ENCODE measurements at regions not wholly inside any gene's neighbourhood (a gene's known extent, or its start where the extent isn't known, plus 50 kb on each side); places are given as distances from the start of the nearest gene placed in this dataset.

- H3K9me3 ChIP-seq (ENCODE audit: low read depth) = no peaks in the 10 kb centered on the region
- H3K36me3 ChIP-seq = no peaks in the 10 kb centered on the region
- TF ChIP-seq, protein P1, sequence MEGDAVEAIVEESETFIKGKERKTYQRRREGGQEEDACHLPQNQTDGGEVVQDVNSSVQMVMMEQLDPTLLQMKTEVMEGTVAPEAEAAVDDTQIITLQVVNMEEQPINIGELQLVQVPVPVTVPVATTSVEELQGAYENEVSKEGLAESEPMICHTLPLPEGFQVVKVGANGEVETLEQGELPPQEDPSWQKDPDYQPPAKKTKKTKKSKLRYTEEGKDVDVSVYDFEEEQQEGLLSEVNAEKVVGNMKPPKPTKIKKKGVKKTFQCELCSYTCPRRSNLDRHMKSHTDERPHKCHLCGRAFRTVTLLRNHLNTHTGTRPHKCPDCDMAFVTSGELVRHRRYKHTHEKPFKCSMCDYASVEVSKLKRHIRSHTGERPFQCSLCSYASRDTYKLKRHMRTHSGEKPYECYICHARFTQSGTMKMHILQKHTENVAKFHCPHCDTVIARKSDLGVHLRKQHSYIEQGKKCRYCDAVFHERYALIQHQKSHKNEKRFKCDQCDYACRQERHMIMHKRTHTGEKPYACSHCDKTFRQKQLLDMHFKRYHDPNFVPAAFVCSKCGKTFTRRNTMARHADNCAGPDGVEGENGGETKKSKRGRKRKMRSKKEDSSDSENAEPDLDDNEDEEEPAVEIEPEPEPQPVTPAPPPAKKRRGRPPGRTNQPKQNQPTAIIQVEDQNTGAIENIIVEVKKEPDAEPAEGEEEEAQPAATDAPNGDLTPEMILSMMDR (IDR thresholded peaks at IDR 0.05; ENCODE audit: low read depth, low read length) = no peak
- H3K27me3 ChIP-seq = no peaks in the 10 kb centered on the region
- no peak overlapping the region for H3K4me3 ChIP-seq
- H3K4me1 ChIP-seq (ENCODE audit: low read depth) = peaks cover 11% of the 10 kb centered on the region
- no peak for DNase-seq (ENCODE audit: low read depth in 1 of 2, low spot score in 1 of 2)
- H3K27ac ChIP-seq = no peak overlapping the region
Observed at GRCh38 chr2:226063704-226064440, 664.4 kb downstream of the NYAP2 start.

DNA sequence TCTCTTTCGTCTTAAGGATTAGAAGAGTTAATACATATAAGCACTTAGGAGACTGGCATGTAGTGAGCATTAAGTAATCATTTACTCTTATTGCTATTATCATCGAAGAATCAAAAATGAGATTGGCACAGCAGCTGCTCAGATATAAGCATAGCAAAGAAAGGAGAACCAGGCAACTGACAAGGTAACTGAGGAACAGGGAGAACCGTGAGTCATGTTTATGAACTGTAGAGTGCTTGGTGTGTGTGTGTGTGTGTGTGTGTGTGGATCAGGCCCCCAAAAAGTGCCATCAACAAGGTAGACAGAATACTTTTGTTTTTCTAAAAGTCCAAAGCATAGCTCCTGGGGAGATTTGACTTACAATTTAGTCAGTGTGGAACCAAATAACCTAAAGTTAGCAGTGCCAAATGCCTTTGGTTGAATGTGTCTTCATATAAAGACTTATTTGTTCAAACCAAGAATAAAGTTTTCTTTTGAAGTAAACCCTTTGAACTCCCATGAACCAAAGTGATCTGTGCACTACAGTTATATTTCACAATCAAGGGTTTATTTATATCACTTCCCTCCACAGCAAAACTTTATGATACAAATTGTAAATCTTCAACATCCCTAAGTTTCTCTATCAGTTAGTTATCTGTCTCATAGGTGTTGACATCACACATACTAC, 660.6 kb downstream of the NYAP2 start:
- TF ChIP-seq, protein P1 (IDR thresholded peaks at IDR 0.05; ENCODE audit: low read depth, low read length) = no peak

GRCh38 chr2:226057914-226058313, 658.4 kb downstream of the NYAP2 start:
- DNase-seq (ENCODE audit: low read depth in 1 of 2, low spot score in 1 of 2) = no peak
- Histone ChIP-seq H3K27me3 (no peaks in the 10 kb centered on the region), H3K4me3 (no peak overlapping the region), H3K4me1 (ENCODE audit: low read depth) (peaks cover 5% of the 10 kb centered on the region), H3K9me3 (ENCODE audit: low read depth) (no peaks in the 10 kb centered on the region), H3K27ac (no peak overlapping the region), H3K36me3 (no peaks in the 10 kb centered on the region)
- TF ChIP-seq, protein P1 (IDR thresholded peaks at IDR 0.05; ENCODE audit: low read depth, low read length) = no peak

More for the DNA sequence above, 660.6 kb downstream of the NYAP2 start:
- no peak for DNase-seq (ENCODE audit: low read depth in 1 of 2, low spot score in 1 of 2)
- no peak overlapping the region for H3K27ac ChIP-seq
- no peaks in the 10 kb centered on the region for H3K36me3 ChIP-seq
- H3K4me3 ChIP-seq = no peak overlapping the region
- no peaks in the 10 kb centered on the region for H3K27me3 ChIP-seq
- H3K4me1 ChIP-seq (ENCODE audit: low read depth) = peaks cover 5% of the 10 kb centered on the region
- H3K9me3 ChIP-seq (ENCODE audit: low read depth) = no peaks in the 10 kb centered on the region

DNA sequence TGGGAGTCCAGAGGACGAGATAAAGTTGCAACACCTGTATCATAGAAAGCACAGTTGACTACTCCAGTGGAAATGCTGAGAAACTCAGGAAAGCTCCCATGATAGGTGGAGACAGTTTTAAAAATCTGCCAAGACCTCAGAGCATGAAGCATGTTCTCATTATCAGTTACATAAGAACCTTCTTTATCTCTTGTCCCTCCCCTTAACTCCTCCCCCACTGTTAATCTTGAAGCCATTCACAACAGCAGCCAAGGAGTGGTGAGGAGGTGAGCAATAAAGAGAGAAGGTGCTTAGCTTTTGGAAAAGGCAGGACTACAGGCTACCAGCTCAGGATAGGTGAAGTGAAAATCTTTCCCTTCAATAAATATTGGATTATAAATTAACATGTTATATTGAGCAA, 657.9 kb downstream of the NYAP2 start:
- TF ChIP-seq, protein P1 (IDR thresholded peaks at IDR 0.05; ENCODE audit: low read depth, low read length) = no peak
- Histone ChIP-seq H3K27ac (no peak overlapping the region), H3K36me3 (no peaks in the 10 kb centered on the region), H3K9me3 (ENCODE audit: low read depth) (no peaks in the 10 kb centered on the region), H3K4me3 (no peak overlapping the region), H3K27me3 (no peaks in the 10 kb centered on the region), H3K4me1 (ENCODE audit: low read depth) (peaks cover 7% of the 10 kb centered on the region)
- DNase-seq (ENCODE audit: low read depth in 1 of 2, low spot score in 1 of 2) = no peak

DNA sequence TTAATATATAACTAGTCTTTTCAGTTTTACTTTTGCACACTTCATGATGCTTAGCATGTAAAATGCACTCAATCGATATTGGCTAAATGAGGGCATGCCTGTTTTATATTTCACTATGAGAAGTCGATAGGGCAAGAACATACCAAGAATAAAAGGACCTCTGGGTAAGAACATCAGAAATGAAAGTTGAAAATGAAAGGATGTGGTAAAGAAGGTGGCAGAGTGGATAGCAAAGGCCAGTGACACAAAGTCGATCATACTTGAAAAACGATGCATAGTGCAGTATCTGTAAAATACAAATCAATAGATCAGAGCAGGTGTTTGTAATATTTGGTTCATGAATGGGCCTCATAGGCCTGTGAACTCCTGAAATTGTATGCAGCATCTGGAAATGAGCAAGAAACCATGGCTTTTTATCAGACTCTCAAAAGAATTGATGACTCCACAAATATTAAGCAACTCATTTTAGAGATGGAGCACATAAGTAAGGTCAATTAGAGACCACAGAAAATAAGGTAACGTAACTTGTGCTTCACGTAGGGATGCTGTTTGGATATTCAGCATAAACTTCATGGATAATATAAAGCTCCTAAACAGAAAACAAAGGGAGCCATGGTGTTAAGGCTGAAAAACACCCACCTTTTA, 653.4 kb downstream of the NYAP2 start:
- no peaks in the 10 kb centered on the region for H3K27me3 ChIP-seq
- H3K36me3 ChIP-seq = no peaks in the 10 kb centered on the region
- H3K9me3 ChIP-seq (ENCODE audit: low read depth) = no peaks in the 10 kb centered on the region
- DNase-seq (ENCODE audit: low read depth in 1 of 2, low spot score in 1 of 2) = no peak
- H3K27ac ChIP-seq = no peak overlapping the region
- no peak overlapping the region for H3K4me3 ChIP-seq
- H3K4me1 ChIP-seq (ENCODE audit: low read depth) = peaks cover 19% of the 10 kb centered on the region
- TF ChIP-seq, protein P1 (IDR thresholded peaks at IDR 0.05; ENCODE audit: low read depth, low read length) = no peak

All from cardiac muscle cell (in vitro differentiated cells and primary cell).